HG03378 (cell line): ENCODE measurements at regions not wholly inside any gene's neighbourhood (a gene's known extent, or its start where the extent isn't known, plus 50 kb on each side); places are given as distances from the start of the nearest gene placed in this dataset.
A peak's percentile ranks its signal among the peaks of the same experiment; 100 is the strongest.

ENCODE experiments used
- ATAC-seq: cut with Tn5 transposase; IDR thresholded peaks from one replicate; pipeline ENCODE4 v1.9.1; 2021; ENCODE audit warnings: mild to moderate bottlenecking, moderate library complexity; ENCODE audit not compliant: unreplicated experiment

- no peak for ATAC-seq
These were observed 245.0 kb upstream of the B3GALT2 start for GRCh38 chr1:193431265-193431977.

GRCh38 chr1:193427524-193427923 is 241.1 kb upstream of the B3GALT2 start:
- ATAC-seq = no peak

- no peak for ATAC-seq
These were observed 239.6 kb upstream of the B3GALT2 start for GRCh38 chr1:193426061-193426460.

GRCh38 chr1:193421487-193421886 is 235.1 kb upstream of the B3GALT2 start:
- no peak for ATAC-seq

DNA sequence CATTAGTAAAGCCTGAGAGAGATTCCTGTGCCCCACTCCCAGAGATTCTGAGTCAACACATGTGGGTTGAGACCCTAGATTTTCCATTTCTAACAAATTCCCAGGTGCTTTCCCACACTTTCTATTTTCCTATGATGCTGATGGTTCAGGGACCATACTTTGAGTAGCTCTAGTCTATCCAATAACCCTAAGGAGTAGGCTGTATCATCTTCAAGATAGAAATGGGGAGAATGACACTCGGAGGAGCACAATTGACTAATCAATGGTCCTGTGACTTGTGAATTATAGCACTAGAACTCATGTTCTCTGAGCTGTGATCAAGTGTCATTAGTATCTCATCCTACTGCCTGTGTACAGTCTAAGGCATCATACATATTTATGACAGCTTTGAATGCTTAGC is 232.9 kb upstream of the B3GALT2 start:
- no peak for ATAC-seq

GRCh38 chr1:193418745-193419058 is 232.3 kb upstream of the B3GALT2 start:
- no peak for ATAC-seq

DNA sequence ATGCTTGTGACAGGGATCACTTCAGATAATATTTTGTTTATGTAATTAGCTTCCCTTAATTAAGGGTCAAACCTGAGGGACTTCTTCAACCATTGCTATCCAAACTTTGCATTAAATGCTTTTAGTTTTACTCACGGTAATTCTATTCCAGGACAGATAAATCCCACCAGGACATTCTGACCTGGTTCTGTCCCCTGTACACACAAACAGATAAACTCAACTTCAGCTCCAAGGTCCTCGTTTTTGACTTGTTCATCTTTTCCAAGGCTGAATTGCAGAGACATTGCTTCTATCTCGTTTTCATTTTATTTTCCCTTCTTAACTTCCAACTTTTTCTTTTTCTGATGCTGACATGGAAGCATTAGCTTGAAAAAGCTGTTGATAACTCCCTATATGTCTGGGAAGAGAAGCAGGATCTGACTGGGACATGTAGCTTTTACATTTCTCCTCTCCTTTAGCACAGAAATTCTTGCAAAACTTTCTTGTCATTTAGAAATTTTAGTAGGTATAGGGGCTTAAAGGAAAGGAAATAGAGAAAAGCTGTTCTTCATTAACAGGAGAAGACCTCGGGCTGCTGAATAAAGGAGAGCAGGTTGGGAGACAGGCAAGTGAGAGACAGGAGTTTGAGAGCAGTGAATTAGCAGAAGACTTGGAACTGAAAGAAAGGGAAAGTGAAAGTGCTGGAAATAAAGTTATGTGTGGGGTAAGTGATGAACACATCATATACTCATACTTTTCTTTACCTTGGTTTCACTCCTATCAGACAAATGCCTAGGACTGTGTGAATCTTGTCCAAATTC is 231.7 kb upstream of the B3GALT2 start:
- peak; percentile 88 for ATAC-seq

DNA sequence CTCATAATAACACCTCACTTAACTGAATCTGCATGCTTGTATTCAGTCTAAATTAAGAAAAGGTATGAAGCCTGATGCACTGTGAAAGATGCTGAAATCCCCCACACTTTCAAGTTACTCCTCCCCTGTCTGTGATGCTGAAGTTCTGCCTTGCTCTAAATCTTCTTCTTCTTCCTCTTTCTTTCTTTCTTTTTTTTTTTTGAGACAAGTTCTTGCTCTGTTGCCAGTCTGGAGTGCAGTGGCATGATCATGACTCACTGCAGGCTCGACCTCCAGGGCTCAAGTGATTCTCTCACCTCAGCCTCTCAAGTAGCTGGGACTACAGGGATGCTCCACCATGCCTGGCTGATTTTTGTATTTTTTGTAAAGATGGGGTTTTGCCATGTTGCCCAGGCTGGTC is 231.0 kb upstream of the B3GALT2 start:
- no peak for ATAC-seq

GRCh38 chr1:193416226-193417024 is 230.0 kb upstream of the B3GALT2 start:
- ATAC-seq = no peak

- no peak for ATAC-seq
These were observed 228.8 kb upstream of the B3GALT2 start for GRCh38 chr1:193415256-193415655.

DNA sequence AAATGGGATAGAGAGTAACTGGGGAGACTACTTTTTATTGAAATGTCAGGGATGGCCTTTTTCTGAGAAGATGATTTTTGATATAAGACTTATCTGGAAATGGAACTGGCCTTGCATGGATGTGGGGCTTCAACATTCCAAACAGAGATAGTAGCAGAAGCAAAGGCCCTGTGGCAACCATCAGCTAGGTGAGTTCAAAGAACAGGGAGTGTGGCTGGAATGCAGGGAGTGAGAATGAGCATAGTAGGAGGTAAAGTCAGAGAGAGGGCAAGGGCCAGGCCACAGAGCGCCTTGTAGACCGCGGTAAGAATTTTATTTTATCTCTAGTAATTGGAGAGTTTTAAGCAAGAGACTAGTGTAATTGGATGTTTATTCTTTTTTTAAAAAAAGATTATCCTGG is 227.0 kb upstream of the B3GALT2 start:
- ATAC-seq = no peak

GRCh38 chr1:193412748-193413147 is 226.3 kb upstream of the B3GALT2 start:
- ATAC-seq = no peak

DNA sequence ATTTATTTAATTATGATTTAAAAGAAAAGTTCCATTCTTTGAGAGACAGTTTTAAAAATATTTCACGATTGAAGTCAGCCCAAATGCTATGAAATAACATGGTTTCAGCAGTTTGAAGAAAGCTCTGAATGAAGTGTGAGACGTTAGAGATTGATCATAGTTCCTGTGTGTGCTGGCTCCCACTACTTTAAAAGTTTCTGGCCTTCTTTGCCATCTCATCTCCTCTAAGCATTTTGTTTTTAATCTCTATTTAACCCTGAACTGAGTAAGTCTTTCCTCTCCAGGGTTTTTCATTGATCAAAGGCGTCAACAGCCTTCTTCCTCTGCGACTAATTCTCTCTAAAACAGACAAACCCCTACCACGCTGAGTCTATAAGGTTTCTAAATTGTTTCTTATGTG is 225.3 kb upstream of the B3GALT2 start:
- no peak for ATAC-seq

DNA sequence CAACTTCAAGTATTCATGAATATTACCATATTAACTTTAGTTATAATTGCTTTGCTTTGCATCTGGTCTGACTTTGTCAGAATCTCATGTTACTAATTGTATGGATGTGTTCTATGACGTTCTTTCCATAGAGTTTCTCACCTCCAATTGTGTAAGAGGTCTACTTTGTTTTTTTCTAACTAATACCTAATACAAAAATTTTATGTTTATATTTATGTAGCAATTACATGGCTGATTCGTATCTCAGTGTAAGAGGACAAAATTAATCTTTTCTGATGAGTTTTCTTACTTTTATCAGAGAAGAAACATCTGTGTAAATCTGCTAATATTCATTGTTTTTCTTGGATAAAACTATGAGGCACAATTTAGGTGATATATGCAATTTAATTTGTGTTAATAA is 224.8 kb upstream of the B3GALT2 start:
- ATAC-seq = no peak

- ATAC-seq = no peak
These were observed 222.4 kb upstream of the B3GALT2 start for GRCh38 chr1:193408782-193409293.

- peak; percentile 56 for ATAC-seq
These were observed 220.5 kb upstream of the B3GALT2 start for GRCh38 chr1:193406901-193407300.

DNA sequence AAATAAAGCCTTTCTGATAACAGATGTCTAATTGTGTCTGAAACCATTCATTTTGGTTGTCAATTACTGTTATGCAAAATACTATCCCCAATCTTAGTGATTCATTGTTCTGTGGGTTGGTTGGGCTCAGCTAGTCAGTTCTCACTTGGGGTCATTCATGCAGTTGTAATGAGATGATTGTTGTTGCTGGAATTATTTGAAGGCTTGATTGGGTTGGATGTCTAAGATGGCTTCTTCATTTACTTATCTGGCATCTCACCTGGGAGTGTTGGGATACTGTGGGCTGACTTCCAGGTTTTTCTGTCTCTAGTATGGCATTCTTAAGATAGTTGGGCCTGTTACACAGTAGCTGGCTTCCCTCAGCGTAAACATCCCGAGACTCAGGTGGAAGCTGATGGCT is 217.8 kb upstream of the B3GALT2 start:
- ATAC-seq = no peak

DNA sequence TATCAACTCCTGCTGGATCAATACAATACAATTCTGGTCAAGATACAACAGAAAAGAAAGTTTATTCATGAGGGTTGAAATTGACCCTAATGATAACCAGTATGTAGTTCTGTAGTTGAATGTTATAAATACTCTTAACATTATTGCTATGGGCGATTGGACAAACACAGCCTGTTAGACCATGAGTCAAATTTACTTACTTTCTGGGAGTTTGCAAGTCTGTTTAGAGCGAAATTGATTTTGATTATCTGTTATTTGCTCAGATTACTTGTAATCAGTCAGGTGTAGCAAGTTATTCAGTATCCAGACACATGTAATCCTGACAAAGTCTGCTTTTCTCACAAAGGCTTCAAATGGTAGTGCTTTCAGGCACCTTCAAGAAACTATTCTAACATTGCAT is 216.6 kb upstream of the B3GALT2 start:
- ATAC-seq = no peak

- ATAC-seq = no peak
These were observed 215.6 kb upstream of the B3GALT2 start for GRCh38 chr1:193402037-193402436.

DNA sequence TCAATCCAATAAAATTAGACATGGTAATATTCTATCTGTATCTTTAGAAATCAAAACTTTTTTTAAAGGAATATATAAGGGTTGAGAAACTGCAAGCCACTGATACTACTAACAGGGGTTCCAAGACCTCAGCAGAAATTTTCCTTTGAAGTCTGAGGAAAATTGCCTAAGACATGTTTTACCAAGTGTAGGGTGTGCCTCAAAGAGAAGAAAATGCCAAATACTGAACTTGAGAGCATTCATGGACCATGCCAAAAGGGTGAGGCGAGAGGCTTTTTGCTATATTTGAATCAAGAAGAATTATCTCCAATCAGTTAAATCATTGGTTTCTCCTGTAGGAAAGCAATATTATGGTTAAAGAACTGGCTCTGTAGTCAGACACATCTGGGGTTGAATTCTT is 207.9 kb upstream of the B3GALT2 start:
- no peak for ATAC-seq

DNA sequence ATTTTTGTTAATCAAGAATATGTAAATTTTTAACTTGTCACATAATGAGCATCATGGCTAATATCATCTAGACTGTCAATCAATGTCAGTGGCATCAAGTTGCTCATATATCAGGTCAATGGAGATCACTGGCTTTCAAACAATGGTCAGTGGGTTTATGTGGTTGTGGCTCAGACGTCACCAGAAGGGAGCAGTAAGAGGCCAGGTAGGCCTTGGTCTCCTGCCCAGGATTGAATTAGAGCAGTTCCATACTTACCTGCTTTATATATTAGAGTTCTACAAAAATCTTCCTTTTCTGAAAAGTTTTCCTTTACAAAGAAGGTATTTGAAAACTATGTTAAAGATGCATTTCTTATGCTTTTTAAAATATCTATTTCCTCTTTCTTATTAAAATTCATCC is 206.3 kb upstream of the B3GALT2 start:
- no peak for ATAC-seq

GRCh38 chr1:193388683-193389082 is 202.3 kb upstream of the B3GALT2 start:
- ATAC-seq = no peak
